DND-41 (cell line): ENCODE measurements at regions not wholly inside any gene's neighbourhood (a gene's known extent, or its start where the extent isn't known, plus 50 kb on each side); places are given as distances from the start of the nearest gene placed in this dataset.

Source experiments
- CTCF ChIP-seq: IDR thresholded peaks from 2 replicates; pipeline ENCODE4 v1.5.1; 2012; ENCODE audit warnings: borderline replicate concordance, low read length, moderate library complexity, mild to moderate bottlenecking; ENCODE audit not compliant: poor library complexity, severe bottlenecking; ENCODE audit errors: extremely low read depth
- EZH2 ChIP-seq: IDR thresholded peaks from 3 replicates; pipeline ENCODE4 v1.6.1; 2012; ENCODE audit warnings: borderline replicate concordance, low read depth, mild to moderate bottlenecking, moderate library complexity, low read length, inconsistent platforms; ENCODE audit not compliant: severe bottlenecking

- TF ChIP-seq CTCF (no peak), EZH2 (no peak)
Measured at GRCh38 chr7:19984231-19984632, 210.8 kb upstream of the TMEM196 start.
